ENCODE measurements at regions not wholly inside any gene's neighbourhood (a gene's known extent, or its start where the extent isn't known, plus 50 kb on each side); places are given as distances from the start of the nearest gene placed in this dataset.

- no peak for TF ChIP-seq CTCF (IDR thresholded peaks at IDR 0.05)
- no peak for TF ChIP-seq ZFX (IDR thresholded peaks at IDR 0.05; ENCODE audit: borderline replicate concordance)
Observed at GRCh38 chr5:115355095-115355494, 58.6 kb upstream of the CCDC112 start.

All from 22Rv1 (cell line).